ENCODE measurements at regions not wholly inside any gene's neighbourhood (a gene's known extent, or its start where the extent isn't known, plus 50 kb on each side); places are given as distances from the start of the nearest gene placed in this dataset.

DNA sequence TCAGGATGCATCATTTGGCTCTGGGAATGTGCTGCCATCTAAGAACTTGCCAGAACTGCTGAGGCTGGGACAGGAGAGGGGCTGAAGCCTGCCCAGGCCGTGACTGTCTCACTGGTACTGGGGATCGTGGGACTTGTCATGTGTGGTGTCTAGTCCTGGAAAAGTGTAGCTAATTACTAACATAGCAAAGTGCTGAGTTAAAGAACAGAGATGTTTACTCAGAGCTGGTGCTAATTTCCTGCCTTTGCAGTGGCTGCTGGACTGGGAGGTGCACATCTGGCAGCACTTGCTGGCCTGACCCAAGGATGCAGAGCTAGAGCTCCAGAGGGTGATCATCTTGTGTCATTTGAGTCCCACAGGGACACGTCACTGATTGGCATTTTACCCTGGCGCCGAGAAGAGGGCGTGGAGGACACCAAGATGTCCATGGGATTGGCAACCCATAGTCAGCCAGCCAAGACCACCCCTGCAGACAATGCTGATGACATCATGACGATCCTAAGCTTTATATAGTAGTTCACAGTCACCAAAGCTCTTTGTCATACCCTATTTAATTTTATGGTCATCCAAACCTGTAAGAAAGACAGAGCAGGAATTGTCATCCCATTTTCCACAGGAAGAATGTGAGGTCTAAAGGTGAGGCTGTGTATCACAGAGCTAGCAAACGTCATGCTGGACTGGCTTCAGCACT is 110.1 kb upstream of the SLC44A3 start:
- peaks cover 13% of the 10 kb centered on the region for H3K4me1 ChIP-seq
- H3K4me3 ChIP-seq = no peak overlapping the region
- no peak overlapping the region for H3K9ac ChIP-seq
- no peak overlapping the region for H3K4me2 ChIP-seq
- no peaks in the 10 kb centered on the region for H4K20me1 ChIP-seq
- H3K36me3 ChIP-seq = no peaks in the 10 kb centered on the region
- no peak overlapping the region for H3K27ac ChIP-seq
- no peaks in the 10 kb centered on the region for H3K9me3 ChIP-seq
- H3K27me3 ChIP-seq = no peaks in the 10 kb centered on the region
- TF ChIP-seq Cebpa-rat (IDR thresholded peaks at IDR 0.05) = no peak

DNA sequence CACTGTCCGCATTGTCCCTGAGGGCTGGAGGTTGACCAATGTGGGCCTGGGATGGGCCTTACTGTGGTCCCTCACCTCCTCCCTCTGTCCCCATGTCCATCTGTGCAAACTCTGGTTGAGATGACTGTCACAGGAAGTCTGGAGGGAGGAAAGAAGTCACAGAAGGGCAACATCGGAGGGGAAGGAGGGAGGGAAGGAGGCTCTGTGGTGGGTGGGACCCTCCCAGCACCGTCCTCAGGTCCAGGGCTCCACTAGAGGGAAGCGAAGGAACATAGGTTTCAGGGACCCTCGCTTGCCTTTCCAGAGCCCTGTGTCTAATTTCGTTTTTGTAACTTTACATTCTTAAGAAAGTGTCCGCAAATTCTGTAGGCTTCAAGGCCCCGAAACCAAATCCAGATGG is 111.3 kb upstream of the SLC44A3 start:
- H4K20me1 ChIP-seq = no peaks in the 10 kb centered on the region
- no peak overlapping the region for H3K9ac ChIP-seq
- peak overlapping the region; percentile 32; the same call in 1 of the 2 replicates for H3K27ac ChIP-seq
- H3K4me1 ChIP-seq = peaks cover 12% of the 10 kb centered on the region; the same call in 1 of the 2 replicates
- no peak overlapping the region for H3K4me3 ChIP-seq
- peak overlapping the region; percentile 48 for H3K4me2 ChIP-seq
- no peak for TF ChIP-seq Cebpa-rat (IDR thresholded peaks at IDR 0.05)
- no peaks in the 10 kb centered on the region for H3K27me3 ChIP-seq
- no peaks in the 10 kb centered on the region for H3K36me3 ChIP-seq
- no peaks in the 10 kb centered on the region for H3K9me3 ChIP-seq

DNA sequence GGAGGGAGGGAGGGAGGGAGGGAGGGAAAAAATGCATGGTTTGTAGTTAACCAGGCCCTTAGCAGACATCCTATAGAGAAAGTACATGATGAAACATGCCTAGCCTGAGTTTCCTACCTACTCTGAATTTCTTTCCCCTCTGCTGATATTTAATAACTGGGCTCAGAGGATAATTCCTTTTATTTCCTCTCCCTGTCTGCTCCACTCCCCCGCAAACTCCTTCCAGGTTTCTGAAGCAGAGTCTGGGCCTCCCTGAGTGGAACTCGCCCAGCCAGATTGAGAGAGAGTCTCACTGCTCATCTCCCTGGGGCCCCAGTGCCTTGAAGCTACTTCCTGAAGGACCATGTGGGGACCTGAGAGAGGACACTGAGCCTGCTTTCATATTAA is 111.9 kb upstream of the SLC44A3 start:
- Histone ChIP-seq H3K27me3 (no peaks in the 10 kb centered on the region), H4K20me1 (no peaks in the 10 kb centered on the region), H3K4me2 (peak overlapping the region; percentile 48), H3K4me1 (peaks cover 7% of the 10 kb centered on the region; the same call in 1 of the 2 replicates), H3K4me3 (no peak overlapping the region), H3K9ac (no peak overlapping the region), H3K27ac (peak overlapping the region; percentile 32; the same call in 1 of the 2 replicates), H3K9me3 (no peaks in the 10 kb centered on the region), H3K36me3 (no peaks in the 10 kb centered on the region)
- TF ChIP-seq Cebpa-rat (IDR thresholded peaks at IDR 0.05) = no peak

DNA sequence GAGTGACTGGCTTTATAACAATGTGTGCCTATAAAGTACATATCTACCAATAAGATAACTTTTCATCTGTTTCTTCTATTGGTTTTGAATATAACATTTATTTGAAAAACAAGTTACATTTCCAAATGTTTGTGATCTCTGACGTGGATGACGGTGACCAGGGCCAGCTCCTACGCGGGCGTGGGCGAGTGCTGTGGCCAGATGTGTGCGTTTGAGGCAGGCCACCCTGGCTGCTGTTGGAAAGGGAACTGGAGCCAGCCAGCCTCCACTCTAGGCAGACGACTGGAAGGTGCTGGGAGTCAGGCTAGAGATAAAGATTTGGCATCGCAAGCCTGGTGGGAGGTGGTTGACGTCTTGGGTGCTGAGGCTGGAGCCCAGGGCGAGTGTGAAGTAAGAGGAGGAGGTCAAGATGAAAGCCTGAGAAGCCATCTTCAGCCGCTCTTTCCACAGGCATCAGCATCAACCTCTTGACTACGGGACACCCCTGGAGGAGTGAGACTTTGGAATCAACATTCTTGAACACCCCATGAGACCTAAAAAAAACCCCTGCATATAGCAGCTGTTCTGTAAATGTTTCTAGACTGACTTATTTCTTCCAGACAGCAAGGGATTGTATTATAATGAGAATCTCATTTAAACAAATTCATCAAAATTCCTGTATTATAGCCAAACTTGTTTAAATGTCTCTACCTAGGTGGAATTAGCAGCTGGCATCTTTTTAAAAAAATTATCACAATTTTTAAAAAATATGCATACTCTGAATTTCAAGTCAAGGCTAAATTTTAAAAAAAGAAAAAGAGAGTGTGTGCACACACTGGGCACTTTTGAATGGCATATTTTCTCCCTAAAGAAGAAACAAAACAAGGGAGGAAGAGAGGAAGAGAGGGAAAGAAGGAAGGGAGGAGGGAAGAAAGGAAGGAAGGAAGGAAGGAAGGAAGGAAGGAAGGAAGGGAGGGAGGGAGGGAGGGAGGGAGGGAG is 112.5 kb upstream of the SLC44A3 start:
- TF ChIP-seq Cebpa-rat (IDR thresholded peaks at IDR 0.05) = no peak
- Histone ChIP-seq H3K9me3 (no peaks in the 10 kb centered on the region), H3K4me3 (no peak overlapping the region), H3K27me3 (no peaks in the 10 kb centered on the region), H3K4me2 (no peak overlapping the region), H3K36me3 (no peaks in the 10 kb centered on the region), H3K9ac (no peak overlapping the region), H3K27ac (no peak overlapping the region), H4K20me1 (no peaks in the 10 kb centered on the region), H3K4me1 (peaks cover 6% of the 10 kb centered on the region; the same call in 1 of the 2 replicates)

DNA sequence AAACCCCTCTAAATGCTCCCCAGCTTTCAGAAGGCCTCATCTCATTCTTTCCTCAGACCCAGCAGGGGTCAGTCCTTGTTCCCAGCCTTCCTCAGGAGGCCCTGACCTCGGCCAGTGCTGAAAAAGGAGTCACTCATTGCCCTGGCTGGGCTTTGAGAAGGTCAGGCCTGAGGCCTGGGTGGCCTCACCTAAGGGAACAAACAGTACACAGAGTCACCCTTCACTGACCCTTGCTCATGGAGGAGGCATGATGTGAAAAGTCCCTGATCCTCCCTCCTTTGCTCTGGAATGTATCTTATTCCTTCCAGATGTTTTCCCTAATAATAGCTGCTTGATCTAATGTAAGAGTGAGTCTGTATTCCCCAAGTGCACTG is 117.7 kb upstream of the SLC44A3 start:
- Histone ChIP-seq H3K4me1 (no peaks in the 10 kb centered on the region), H3K4me2 (no peak overlapping the region), H3K36me3 (no peaks in the 10 kb centered on the region), H3K9me3 (no peaks in the 10 kb centered on the region), H4K20me1 (no peaks in the 10 kb centered on the region), H3K4me3 (no peak overlapping the region), H3K27me3 (no peaks in the 10 kb centered on the region), H3K9ac (no peak overlapping the region), H3K27ac (no peak overlapping the region)
- no peak for TF ChIP-seq Cebpa-rat (IDR thresholded peaks at IDR 0.05)

DNA sequence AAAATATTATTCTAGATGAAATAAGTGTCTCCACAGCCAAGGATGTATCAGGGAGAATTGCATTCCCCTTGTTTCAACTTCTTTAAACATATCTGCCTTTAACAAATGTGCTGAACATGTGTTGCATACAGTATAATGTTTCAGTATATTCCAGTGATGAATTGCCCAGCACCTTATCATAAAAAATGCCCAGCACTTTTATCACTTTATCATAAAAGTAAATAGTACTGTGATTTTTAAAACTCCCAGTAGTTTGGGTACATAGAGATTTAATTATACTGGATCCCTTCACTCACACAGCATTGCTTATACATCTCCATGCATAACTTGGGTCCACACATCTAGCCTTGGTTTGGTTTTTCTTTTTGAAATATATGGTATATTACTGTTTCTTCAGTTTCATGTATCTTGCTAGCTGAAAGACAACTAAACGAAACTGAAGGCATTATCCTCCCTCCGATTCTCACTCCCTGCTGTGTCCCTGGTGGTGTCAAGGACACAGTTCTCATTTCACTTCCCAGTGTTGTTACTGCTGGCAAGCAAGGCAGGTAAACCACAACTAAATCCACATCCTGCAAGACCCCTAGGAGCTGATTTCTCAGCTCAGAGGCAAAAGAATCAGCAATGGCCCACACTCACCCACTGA is 118.2 kb upstream of the SLC44A3 start:
- no peaks in the 10 kb centered on the region for H4K20me1 ChIP-seq
- no peak for TF ChIP-seq Cebpa-rat (IDR thresholded peaks at IDR 0.05)
- no peak overlapping the region for H3K27ac ChIP-seq
- H3K9me3 ChIP-seq = no peaks in the 10 kb centered on the region
- no peaks in the 10 kb centered on the region for H3K36me3 ChIP-seq
- H3K4me2 ChIP-seq = no peak overlapping the region
- no peaks in the 10 kb centered on the region for H3K27me3 ChIP-seq
- H3K4me1 ChIP-seq = no peaks in the 10 kb centered on the region
- H3K9ac ChIP-seq = no peak overlapping the region
- H3K4me3 ChIP-seq = no peak overlapping the region

DNA sequence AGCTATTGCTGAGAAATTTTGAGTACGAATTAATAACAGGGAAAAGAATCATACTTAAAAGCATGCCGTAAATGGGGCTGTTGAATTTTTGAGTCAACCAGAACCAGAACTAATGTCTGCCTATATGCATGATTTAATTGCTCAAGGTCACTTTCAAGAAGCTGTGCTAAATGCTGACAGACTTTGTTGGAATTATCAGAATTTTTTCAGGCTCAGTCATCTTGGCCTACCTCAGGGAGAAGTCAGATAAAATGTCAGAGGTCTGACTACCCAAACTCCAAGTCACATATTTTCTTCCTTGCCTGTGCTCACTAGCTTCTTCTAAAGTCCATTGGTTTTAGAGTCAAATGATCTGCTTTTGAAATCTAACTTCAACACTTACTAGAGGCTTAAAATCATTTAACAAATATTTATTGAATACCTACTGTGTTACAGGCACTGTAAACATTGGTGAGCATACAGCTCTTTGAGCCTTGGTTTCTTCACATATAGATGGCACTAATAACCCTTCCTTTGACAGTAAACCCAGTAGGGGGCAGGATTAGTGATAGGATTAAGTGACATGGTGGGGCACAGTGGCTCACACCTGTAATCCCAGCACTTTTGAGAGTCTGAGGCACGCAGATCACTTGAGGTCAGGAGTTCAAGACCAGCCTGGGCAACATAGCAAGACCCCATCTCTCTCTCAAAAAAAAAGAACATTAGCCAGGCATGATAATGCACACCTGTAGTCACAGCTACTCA is 121.2 kb upstream of the SLC44A3 start:
- no peak overlapping the region for H3K4me3 ChIP-seq
- H3K9ac ChIP-seq = no peak overlapping the region
- no peaks in the 10 kb centered on the region for H4K20me1 ChIP-seq
- H3K27me3 ChIP-seq = no peaks in the 10 kb centered on the region
- H3K27ac ChIP-seq = no peak overlapping the region
- H3K9me3 ChIP-seq = no peaks in the 10 kb centered on the region
- no peak overlapping the region for H3K4me2 ChIP-seq
- no peaks in the 10 kb centered on the region for H3K36me3 ChIP-seq
- TF ChIP-seq Cebpa-rat (IDR thresholded peaks at IDR 0.05) = no peak
- H3K4me1 ChIP-seq = peaks cover 11% of the 10 kb centered on the region

DNA sequence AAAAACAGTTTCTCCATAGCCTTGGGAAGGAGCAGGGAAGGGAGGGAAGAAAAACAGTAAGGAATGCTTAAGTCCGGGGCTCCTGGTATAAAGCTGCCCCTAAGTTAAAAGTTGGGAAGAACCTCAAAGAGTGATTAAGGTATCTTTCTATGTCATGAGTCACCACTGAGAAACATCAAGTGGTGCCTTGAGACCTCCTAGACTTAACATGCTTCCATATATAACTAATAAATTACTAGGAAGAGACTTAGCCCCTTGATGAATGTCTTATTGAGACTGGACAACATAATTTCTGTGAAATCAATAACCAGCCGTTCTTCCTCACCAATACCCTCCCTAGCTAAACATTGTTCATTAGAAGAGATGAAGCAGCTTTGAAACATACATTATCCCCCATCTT is 121.8 kb upstream of the SLC44A3 start:
- peaks cover 3% of the 10 kb centered on the region for H3K27me3 ChIP-seq
- no peak overlapping the region for H3K4me2 ChIP-seq
- H3K9me3 ChIP-seq = no peaks in the 10 kb centered on the region
- no peak overlapping the region for H3K9ac ChIP-seq
- no peak overlapping the region for H3K27ac ChIP-seq
- H4K20me1 ChIP-seq = no peaks in the 10 kb centered on the region
- H3K4me3 ChIP-seq = no peak overlapping the region
- H3K4me1 ChIP-seq = peaks cover 13% of the 10 kb centered on the region
- no peak for TF ChIP-seq Cebpa-rat (IDR thresholded peaks at IDR 0.05)
- no peaks in the 10 kb centered on the region for H3K36me3 ChIP-seq

DNA sequence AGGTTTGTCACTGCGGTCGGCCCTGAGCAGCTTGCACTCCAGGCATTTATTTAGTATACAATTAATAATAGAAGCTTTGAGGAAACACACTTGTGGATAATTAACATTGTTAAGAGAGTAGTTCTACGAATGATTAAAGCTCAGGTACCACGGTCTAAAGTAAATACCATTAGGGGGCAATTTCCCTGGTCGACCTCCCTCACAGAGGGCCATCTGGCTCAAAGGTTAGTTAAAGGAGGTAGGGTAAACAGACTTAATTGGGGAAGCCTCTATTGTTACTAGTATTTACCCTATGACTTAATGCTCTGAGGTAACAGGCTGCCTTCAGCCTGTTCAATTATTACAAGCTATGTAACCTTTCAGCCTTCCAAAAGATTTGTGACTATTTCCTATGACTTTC is 122.3 kb upstream of the SLC44A3 start:
- TF ChIP-seq Cebpa-rat (IDR thresholded peaks at IDR 0.05) = no peak
- H3K27me3 ChIP-seq = peaks cover 7% of the 10 kb centered on the region
- H3K27ac ChIP-seq = no peak overlapping the region
- no peak overlapping the region for H3K9ac ChIP-seq
- H3K4me2 ChIP-seq = no peak overlapping the region
- no peaks in the 10 kb centered on the region for H4K20me1 ChIP-seq
- no peaks in the 10 kb centered on the region for H3K9me3 ChIP-seq
- peaks cover 13% of the 10 kb centered on the region for H3K4me1 ChIP-seq
- no peaks in the 10 kb centered on the region for H3K36me3 ChIP-seq
- H3K4me3 ChIP-seq = no peak overlapping the region

Measured in BLaER1 (cell line).